ENCODE measurements at regions not wholly inside any gene's neighbourhood (a gene's known extent, or its start where the extent isn't known, plus 50 kb on each side); places are given as distances from the start of the nearest gene placed in this dataset.

- intact Hi-C loops (cut with DNase I; ENCODE audit: low total_unique reads) = no loop called here
Observed at GRCh38 chr3:31013090-31013489, 118.6 kb upstream of the GADL1 start.

GRCh38 chr3:31013843-31014242 lies 119.4 kb upstream of the GADL1 start:
- DNase-seq = no peak
- intact Hi-C loops (cut with DNase I; ENCODE audit: low total_unique reads) = no loop called here
- peaks cover 0 to 2% (median 0%) of the 10 kb centered on the region in 3 donors for H3K9me3 ChIP-seq

More at GRCh38 chr3:31013090-31013489, 118.6 kb upstream of the GADL1 start:
- no peak for TF ChIP-seq CTCF (IDR thresholded peaks at IDR 0.05)
- H3K36me3 ChIP-seq = no peaks in the 10 kb centered on the region
- peaks cover 0 to 6% (median 0%) of the 10 kb centered on the region in 4 donors for H3K4me1 ChIP-seq
- peaks cover 0 to 2% (median 0%) of the 10 kb centered on the region in 3 donors for H3K9me3 ChIP-seq
- DNase-seq = no peak
- H3K4me3 ChIP-seq = no peak overlapping the region
- no peak overlapping the region for H3K27ac ChIP-seq
- no peaks in the 10 kb centered on the region for H3K27me3 ChIP-seq

GRCh38 chr3:31014317-31015040 lies 120.0 kb upstream of the GADL1 start:
- peaks cover 0 to 6% (median 0%) of the 10 kb centered on the region in 4 donors for H3K4me1 ChIP-seq
- H3K9me3 ChIP-seq = peaks cover 0 to 2% (median 0%) of the 10 kb centered on the region in 3 donors
- H3K4me3 ChIP-seq = no peak overlapping the region
- TF ChIP-seq CTCF (IDR thresholded peaks at IDR 0.05) = no peak
- no peaks in the 10 kb centered on the region for H3K36me3 ChIP-seq
- no peaks in the 10 kb centered on the region for H3K27me3 ChIP-seq
- no peak overlapping the region for H3K27ac ChIP-seq
- intact Hi-C loops (cut with DNase I; ENCODE audit: low total_unique reads) = no loop called here
- DNase-seq = no peak

More at GRCh38 chr3:31013843-31014242, 119.4 kb upstream of the GADL1 start:
- no peak for TF ChIP-seq CTCF (IDR thresholded peaks at IDR 0.05)
- Histone ChIP-seq H3K4me3 (no peak overlapping the region), H3K36me3 (no peaks in the 10 kb centered on the region), H3K4me1 (peaks cover 0 to 6% (median 0%) of the 10 kb centered on the region in 4 donors), H3K27ac (no peak overlapping the region), H3K27me3 (no peaks in the 10 kb centered on the region)

- Histone ChIP-seq H3K9me3 (peaks cover 0 to 2% (median 0%) of the 10 kb centered on the region in 3 donors), H3K36me3 (no peaks in the 10 kb centered on the region), H3K27ac (no peak overlapping the region), H3K4me1 (peaks cover 0 to 3% (median 0%) of the 10 kb centered on the region in 4 donors), H3K27me3 (no peaks in the 10 kb centered on the region), H3K4me3 (no peak overlapping the region)
- intact Hi-C loops (cut with DNase I; ENCODE audit: low total_unique reads) = no loop called here
- no peak for TF ChIP-seq CTCF (IDR thresholded peaks at IDR 0.05)
- no peak for DNase-seq
Observed at GRCh38 chr3:31016196-31016595, 121.7 kb upstream of the GADL1 start.

GRCh38 chr3:31022716-31023115 lies 128.3 kb upstream of the GADL1 start:
- H3K36me3 ChIP-seq = no peaks in the 10 kb centered on the region
- peaks cover 0 to 9% (median 2%) of the 10 kb centered on the region in 4 donors for H3K4me1 ChIP-seq
- no peak overlapping the region for H3K4me3 ChIP-seq
- no peak for DNase-seq
- intact Hi-C loops (cut with DNase I; ENCODE audit: low total_unique reads) = no loop called here
- H3K27ac ChIP-seq = peak overlapping the region in 1 of 2 donors; percentile 16
- no peaks in the 10 kb centered on the region for H3K27me3 ChIP-seq
- peaks cover 0 to 10% (median 5%) of the 10 kb centered on the region in 3 donors for H3K9me3 ChIP-seq
- no peak for TF ChIP-seq CTCF (IDR thresholded peaks at IDR 0.05)
